ENCODE measurements at regions not wholly inside any gene's neighbourhood (a gene's known extent, or its start where the extent isn't known, plus 50 kb on each side); places are given as distances from the start of the nearest gene placed in this dataset.
"Not testable (repeated sequence)": the region's sequence is repeated elsewhere in the genome, so short reads cannot be mapped to it uniquely, and the experiment has no call there.

DNA sequence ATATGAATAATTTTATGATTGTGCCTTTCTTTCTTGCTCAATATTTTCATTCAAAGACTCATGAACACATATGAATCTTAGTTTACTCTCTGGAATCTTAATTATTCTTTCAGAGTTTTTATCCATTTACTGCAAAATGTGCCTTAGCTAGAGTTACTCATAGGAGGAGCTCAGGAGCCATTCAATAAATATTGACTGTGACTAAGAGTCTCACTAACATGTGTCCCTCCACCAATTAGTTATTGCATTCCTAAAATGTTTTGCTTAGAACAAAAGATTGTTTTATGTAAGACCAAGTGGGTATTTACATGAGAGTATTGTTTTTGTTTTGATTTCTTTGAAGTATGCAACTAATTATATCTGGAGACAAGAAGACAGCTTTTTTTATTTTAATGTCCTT, 218.4 kb upstream of the MAST4 start:
- Histone ChIP-seq H3F3A (ENCODE audit: insufficient read depth, low read length) (no peaks in the 10 kb centered on the region), H3K27me3 (ENCODE audit: insufficient read depth, low read length) (no peaks in the 10 kb centered on the region)

DNA sequence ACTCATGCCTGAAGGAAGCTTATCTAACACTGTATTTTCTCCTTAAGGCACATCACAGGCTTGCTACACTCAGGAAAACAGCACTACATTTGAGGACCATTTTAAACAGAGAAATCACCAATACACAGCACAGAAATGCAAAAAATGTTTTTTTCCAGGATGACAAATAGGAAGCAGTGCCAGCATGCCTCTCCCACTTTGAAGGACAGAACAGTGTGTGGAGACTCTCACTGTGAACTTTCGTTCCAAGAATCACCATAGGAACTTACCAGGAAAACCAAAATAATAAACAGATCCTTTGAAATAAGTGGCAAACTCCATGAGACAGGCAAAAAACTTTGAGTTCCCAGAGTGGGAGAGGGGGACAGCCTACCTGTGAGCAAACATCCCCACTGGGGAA, 217.8 kb upstream of the MAST4 start:
- H3K27ac ChIP-seq (ENCODE audit: low read depth, low read length, poor library complexity, severe bottlenecking): no peak overlapping the region
- no peaks in the 10 kb centered on the region for H3K9me2 ChIP-seq (ENCODE audit: low read depth, low read length)
- H3K4me2 ChIP-seq (ENCODE audit: low read length): no peak overlapping the region
- H3K27me3 ChIP-seq (ENCODE audit: insufficient read depth, low read length): no peaks in the 10 kb centered on the region
- no peaks in the 10 kb centered on the region for H3K36me3 ChIP-seq (ENCODE audit: insufficient read depth, low read length)
- H3K4me1 ChIP-seq (ENCODE audit: insufficient read depth, low read length, severe bottlenecking): no peaks in the 10 kb centered on the region
- no peak overlapping the region for H3K9ac ChIP-seq (ENCODE audit: low read length)
- no peak overlapping the region for H3K4me3 ChIP-seq (ENCODE audit: low read depth, low read length, poor library complexity, severe bottlenecking)
- H3F3A ChIP-seq (ENCODE audit: insufficient read depth, low read length): no peaks in the 10 kb centered on the region
- TF ChIP-seq, protein P1, sequence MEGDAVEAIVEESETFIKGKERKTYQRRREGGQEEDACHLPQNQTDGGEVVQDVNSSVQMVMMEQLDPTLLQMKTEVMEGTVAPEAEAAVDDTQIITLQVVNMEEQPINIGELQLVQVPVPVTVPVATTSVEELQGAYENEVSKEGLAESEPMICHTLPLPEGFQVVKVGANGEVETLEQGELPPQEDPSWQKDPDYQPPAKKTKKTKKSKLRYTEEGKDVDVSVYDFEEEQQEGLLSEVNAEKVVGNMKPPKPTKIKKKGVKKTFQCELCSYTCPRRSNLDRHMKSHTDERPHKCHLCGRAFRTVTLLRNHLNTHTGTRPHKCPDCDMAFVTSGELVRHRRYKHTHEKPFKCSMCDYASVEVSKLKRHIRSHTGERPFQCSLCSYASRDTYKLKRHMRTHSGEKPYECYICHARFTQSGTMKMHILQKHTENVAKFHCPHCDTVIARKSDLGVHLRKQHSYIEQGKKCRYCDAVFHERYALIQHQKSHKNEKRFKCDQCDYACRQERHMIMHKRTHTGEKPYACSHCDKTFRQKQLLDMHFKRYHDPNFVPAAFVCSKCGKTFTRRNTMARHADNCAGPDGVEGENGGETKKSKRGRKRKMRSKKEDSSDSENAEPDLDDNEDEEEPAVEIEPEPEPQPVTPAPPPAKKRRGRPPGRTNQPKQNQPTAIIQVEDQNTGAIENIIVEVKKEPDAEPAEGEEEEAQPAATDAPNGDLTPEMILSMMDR (IDR thresholded peaks at IDR 0.05; ENCODE audit: low read length): no peak
- TF ChIP-seq EZH2 (IDR thresholded peaks at IDR 0.05; ENCODE audit: borderline replicate concordance, low read length): no peak
- H2AFZ ChIP-seq (ENCODE audit: low read length): no peak overlapping the region
- no peaks in the 10 kb centered on the region for H3K9me3 ChIP-seq (ENCODE audit: low read length)
- H3K79me2 ChIP-seq (ENCODE audit: insufficient read depth, low read length): no peaks in the 10 kb centered on the region
- H4K20me1 ChIP-seq (ENCODE audit: insufficient read depth, low read length): no peaks in the 10 kb centered on the region

More for the DNA sequence above, 218.4 kb upstream of the MAST4 start:
- no peaks in the 10 kb centered on the region for H3K9me3 ChIP-seq (ENCODE audit: low read length)
- no peaks in the 10 kb centered on the region for H3K79me2 ChIP-seq (ENCODE audit: insufficient read depth, low read length)
- H3K9me2 ChIP-seq (ENCODE audit: low read depth, low read length): no peaks in the 10 kb centered on the region
- TF ChIP-seq, protein P1 (IDR thresholded peaks at IDR 0.05; ENCODE audit: low read length): no peak
- TF ChIP-seq EZH2 (IDR thresholded peaks at IDR 0.05; ENCODE audit: borderline replicate concordance, low read length): no peak
- H3K9ac ChIP-seq (ENCODE audit: low read length): no peak overlapping the region
- no peak overlapping the region for H3K4me3 ChIP-seq (ENCODE audit: low read depth, low read length, poor library complexity, severe bottlenecking)
- no peaks in the 10 kb centered on the region for H4K20me1 ChIP-seq (ENCODE audit: insufficient read depth, low read length)
- no peak overlapping the region for H2AFZ ChIP-seq (ENCODE audit: low read length)
- H3K27ac ChIP-seq (ENCODE audit: low read depth, low read length, poor library complexity, severe bottlenecking): no peak overlapping the region
- no peak overlapping the region for H3K4me2 ChIP-seq (ENCODE audit: low read length)
- no peaks in the 10 kb centered on the region for H3K4me1 ChIP-seq (ENCODE audit: insufficient read depth, low read length, severe bottlenecking)
- no peaks in the 10 kb centered on the region for H3K36me3 ChIP-seq (ENCODE audit: insufficient read depth, low read length)

DNA sequence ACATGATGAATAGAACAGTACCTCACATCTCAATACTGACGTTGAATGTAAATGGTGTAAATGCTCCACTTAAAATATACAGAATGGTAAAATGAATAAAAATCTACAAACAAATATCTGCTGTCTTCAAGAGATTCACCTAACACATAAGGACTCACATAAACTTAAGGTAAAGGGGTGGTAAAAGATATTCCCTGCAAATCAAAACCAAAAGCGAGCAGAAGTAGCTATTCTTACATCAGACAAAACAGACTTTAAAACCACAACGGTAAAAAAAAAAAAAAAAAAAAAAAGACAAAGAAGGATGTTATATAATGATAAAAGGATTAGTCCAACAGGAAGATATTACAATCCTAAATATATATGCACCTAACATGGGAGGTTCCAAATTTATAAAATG, 214.0 kb upstream of the MAST4 start:
- TF ChIP-seq, protein P1 (IDR thresholded peaks at IDR 0.05; ENCODE audit: low read length): no peak
- TF ChIP-seq EZH2 (IDR thresholded peaks at IDR 0.05; ENCODE audit: borderline replicate concordance, low read length): no peak
- H3K9me3 ChIP-seq (ENCODE audit: low read length): no peaks in the 10 kb centered on the region
- H2AFZ ChIP-seq (ENCODE audit: low read length): no peak overlapping the region
- H3K27ac ChIP-seq (ENCODE audit: low read depth, low read length, poor library complexity, severe bottlenecking): no peak overlapping the region
- H3K36me3 ChIP-seq (ENCODE audit: insufficient read depth, low read length): no peaks in the 10 kb centered on the region
- no peak overlapping the region for H3K4me2 ChIP-seq (ENCODE audit: low read length)
- no peaks in the 10 kb centered on the region for H3K79me2 ChIP-seq (ENCODE audit: insufficient read depth, low read length)
- H4K20me1 ChIP-seq (ENCODE audit: insufficient read depth, low read length): no peaks in the 10 kb centered on the region
- H3K4me3 ChIP-seq (ENCODE audit: low read depth, low read length, poor library complexity, severe bottlenecking): no peak overlapping the region
- no peaks in the 10 kb centered on the region for H3K27me3 ChIP-seq (ENCODE audit: insufficient read depth, low read length)
- H3K9me2 ChIP-seq (ENCODE audit: low read depth, low read length): no peaks in the 10 kb centered on the region
- H3K4me1 ChIP-seq (ENCODE audit: insufficient read depth, low read length, severe bottlenecking): no peaks in the 10 kb centered on the region
- no peak overlapping the region for H3K9ac ChIP-seq (ENCODE audit: low read length)
- no peaks in the 10 kb centered on the region for H3F3A ChIP-seq (ENCODE audit: insufficient read depth, low read length)

DNA sequence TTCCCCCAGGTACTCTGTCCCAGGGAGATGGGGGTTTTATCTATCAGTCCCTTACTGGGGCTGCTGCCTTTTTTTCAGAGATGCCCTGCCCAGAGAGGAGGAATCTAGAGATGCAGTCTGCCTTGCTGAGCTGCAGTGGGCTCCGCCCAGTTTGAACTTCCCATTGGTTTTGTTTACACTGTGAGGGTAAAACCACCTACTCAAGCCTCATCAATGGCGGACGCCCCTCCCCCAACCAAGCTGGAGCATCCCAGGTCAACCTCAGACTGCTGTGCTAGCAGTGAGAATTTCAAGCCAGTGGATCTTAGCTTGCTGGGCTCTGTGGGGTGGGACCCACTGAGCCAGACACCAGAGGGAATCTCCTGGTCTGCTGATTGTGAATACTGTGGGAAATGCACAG, 191.0 kb upstream of the MAST4 start:
- H3K27ac ChIP-seq (ENCODE audit: low read depth, low read length, poor library complexity, severe bottlenecking); H3K9me2 ChIP-seq (ENCODE audit: low read depth, low read length); H3K27me3 ChIP-seq (ENCODE audit: insufficient read depth, low read length); H3K4me1 ChIP-seq (ENCODE audit: insufficient read depth, low read length, severe bottlenecking); H3K36me3 ChIP-seq (ENCODE audit: insufficient read depth, low read length); H3K4me3 ChIP-seq (ENCODE audit: low read depth, low read length, poor library complexity, severe bottlenecking); H3K4me2 ChIP-seq (ENCODE audit: low read length); H3K79me2 ChIP-seq (ENCODE audit: insufficient read depth, low read length); H3F3A ChIP-seq (ENCODE audit: insufficient read depth, low read length); H2AFZ ChIP-seq (ENCODE audit: low read length); H3K9me3 ChIP-seq (ENCODE audit: low read length); H3K9ac ChIP-seq (ENCODE audit: low read length); H4K20me1 ChIP-seq (ENCODE audit: insufficient read depth, low read length): not testable (repeated sequence)
